ENCODE measurements at regions not wholly inside any gene's neighbourhood (a gene's known extent, or its start where the extent isn't known, plus 50 kb on each side); places are given as distances from the start of the nearest gene placed in this dataset.
A peak's percentile ranks its signal among the peaks of the same experiment; 100 is the strongest.

GRCh38 chr5:132130918-132131715, 57.5 kb downstream of the CSF2 start:
- H3K4me1 Mint-ChIP-seq, result no peaks in the 10 kb centered on the region
- H3K36me3 Mint-ChIP-seq (ENCODE audit: low read depth), result no peaks in the 10 kb centered on the region
- TF ChIP-seq CTCF (conservative IDR thresholded peaks at IDR 0.05), result no peak
- H3K27ac Mint-ChIP-seq (ENCODE audit: unreplicated experiment), result no peak overlapping the region
- no peaks in the 10 kb centered on the region for H3K9me3 Mint-ChIP-seq
- peaks cover 52% of the 10 kb centered on the region for H3K27me3 Mint-ChIP-seq (ENCODE audit: low read depth)
- no peak overlapping the region for H3K4me3 Mint-ChIP-seq
- DNase-seq (ENCODE audit: low read depth, low spot score), result no peak

GRCh38 chr5:132132138-132132537, 58.5 kb downstream of the CSF2 start:
- H3K27ac Mint-ChIP-seq (ENCODE audit: unreplicated experiment), result no peak overlapping the region
- H3K4me3 Mint-ChIP-seq, result no peak overlapping the region
- no peak for TF ChIP-seq CTCF (conservative IDR thresholded peaks at IDR 0.05)
- no peak for DNase-seq (ENCODE audit: low read depth, low spot score)
- no peaks in the 10 kb centered on the region for H3K9me3 Mint-ChIP-seq
- H3K4me1 Mint-ChIP-seq, result no peaks in the 10 kb centered on the region
- no peaks in the 10 kb centered on the region for H3K36me3 Mint-ChIP-seq (ENCODE audit: low read depth)
- H3K27me3 Mint-ChIP-seq (ENCODE audit: low read depth), result peaks cover 54% of the 10 kb centered on the region

GRCh38 chr5:132134384-132134783, 60.8 kb downstream of the CSF2 start:
- H3K36me3 Mint-ChIP-seq (ENCODE audit: low read depth), result no peaks in the 10 kb centered on the region
- no peak for DNase-seq (ENCODE audit: low read depth, low spot score)
- TF ChIP-seq CTCF (conservative IDR thresholded peaks at IDR 0.05), result peak; percentile 40
- no peak overlapping the region for H3K4me3 Mint-ChIP-seq
- H3K27ac Mint-ChIP-seq (ENCODE audit: unreplicated experiment), result no peak overlapping the region
- peaks cover 2% of the 10 kb centered on the region for H3K9me3 Mint-ChIP-seq
- H3K27me3 Mint-ChIP-seq (ENCODE audit: low read depth), result peaks cover 57% of the 10 kb centered on the region
- no peaks in the 10 kb centered on the region for H3K4me1 Mint-ChIP-seq

GRCh38 chr5:132136906-132137305, 63.3 kb downstream of the CSF2 start:
- Mint-ChIP-seq H3K4me3 (no peak overlapping the region), H3K27me3 (ENCODE audit: low read depth) (peaks cover 73% of the 10 kb centered on the region), H3K27ac (ENCODE audit: unreplicated experiment) (no peak overlapping the region), H3K9me3 (peaks cover 12% of the 10 kb centered on the region), H3K4me1 (no peaks in the 10 kb centered on the region), H3K36me3 (ENCODE audit: low read depth) (peaks cover 2% of the 10 kb centered on the region)
- DNase-seq (ENCODE audit: low read depth, low spot score), result no peak
- no peak for TF ChIP-seq CTCF (conservative IDR thresholded peaks at IDR 0.05)

GRCh38 chr5:132138260-132138659, 64.7 kb downstream of the CSF2 start:
- Mint-ChIP-seq H3K9me3 (peaks cover 15% of the 10 kb centered on the region), H3K4me1 (no peaks in the 10 kb centered on the region), H3K36me3 (ENCODE audit: low read depth) (peaks cover 2% of the 10 kb centered on the region), H3K4me3 (no peak overlapping the region), H3K27me3 (ENCODE audit: low read depth) (peaks cover 65% of the 10 kb centered on the region), H3K27ac (ENCODE audit: unreplicated experiment) (no peak overlapping the region)
- DNase-seq (ENCODE audit: low read depth, low spot score), result no peak
- TF ChIP-seq CTCF (conservative IDR thresholded peaks at IDR 0.05), result no peak

Data from neural crest cell (in vitro differentiated cells).